HG02840 (cell line): ENCODE measurements at regions not wholly inside any gene's neighbourhood (a gene's known extent, or its start where the extent isn't known, plus 50 kb on each side); places are given as distances from the start of the nearest gene placed in this dataset.
"Not testable (repeated sequence)": the region's sequence is repeated elsewhere in the genome, so short reads cannot be mapped to it uniquely, and the experiment has no call there.

Source experiments
- ATAC-seq: cut with Tn5 transposase; IDR thresholded peaks from one replicate; pipeline ENCODE4 v1.9.1; 2021; ENCODE audit warnings: mild to moderate bottlenecking, moderate library complexity, moderate number of reproducible peaks; ENCODE audit not compliant: unreplicated experiment, low FRiP score

- ATAC-seq = no peak
Measured at GRCh38 chr2:118431586-118431985, 343.3 kb downstream of the INSIG2 start.

DNA sequence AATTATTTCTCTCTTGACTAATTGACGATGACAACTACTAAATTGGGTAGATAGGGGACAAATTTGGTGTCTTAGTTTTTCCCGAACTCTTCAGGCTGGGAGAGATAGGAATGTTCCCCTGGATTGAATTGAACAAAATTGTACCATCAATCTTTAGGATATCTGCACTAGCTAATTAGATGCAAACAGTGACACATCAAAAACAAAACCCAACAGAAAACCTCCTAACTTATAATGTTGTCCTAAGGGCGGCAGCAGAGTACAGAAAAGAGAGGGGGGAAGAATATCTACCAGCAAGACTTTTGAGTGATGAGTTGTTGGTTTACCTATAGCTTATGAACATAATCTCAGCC, 342.9 kb downstream of the INSIG2 start:
- no peak for ATAC-seq

GRCh38 chr2:118430510-118431164, 342.4 kb downstream of the INSIG2 start:
- ATAC-seq = no peak

DNA sequence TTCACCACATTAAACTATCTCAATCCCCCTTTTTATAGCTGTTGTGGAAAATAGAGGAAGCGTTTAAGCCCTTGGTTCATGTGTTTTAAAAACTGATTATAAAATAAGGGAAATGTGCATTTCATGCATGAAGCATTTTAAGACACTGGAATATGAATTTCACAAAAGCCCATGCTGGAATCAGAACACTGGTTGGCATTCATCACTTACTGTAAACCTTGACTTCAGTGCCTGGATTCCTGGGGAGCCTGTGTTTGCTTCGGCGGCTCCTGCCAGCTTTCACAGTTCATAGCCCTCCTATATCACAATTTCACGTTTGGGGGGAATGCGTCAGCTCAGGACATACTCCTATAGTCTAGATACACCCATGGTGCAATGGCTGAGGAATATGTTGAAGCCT, 336.9 kb downstream of the INSIG2 start:
- no peak for ATAC-seq

- ATAC-seq = no peak
Measured at GRCh38 chr2:118423776-118424175, 335.5 kb downstream of the INSIG2 start.

DNA sequence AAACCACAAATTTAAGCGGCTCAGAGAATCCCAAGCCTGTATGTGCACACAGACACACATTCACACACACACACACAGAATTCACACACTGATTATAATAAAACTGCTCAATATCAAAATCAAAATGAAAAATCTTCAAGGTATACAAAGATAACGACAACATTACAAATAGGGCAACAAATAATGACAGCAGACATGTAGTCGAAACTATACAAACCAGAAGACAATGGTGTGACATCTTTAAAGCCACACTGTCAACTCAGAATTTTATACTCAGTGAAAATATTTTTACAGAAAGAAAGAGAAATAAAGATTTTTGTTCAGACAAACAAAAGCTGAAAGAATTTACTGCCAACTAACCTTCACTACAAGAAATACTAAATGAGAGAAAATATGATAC, 333.4 kb downstream of the INSIG2 start:
- no peak for ATAC-seq

DNA sequence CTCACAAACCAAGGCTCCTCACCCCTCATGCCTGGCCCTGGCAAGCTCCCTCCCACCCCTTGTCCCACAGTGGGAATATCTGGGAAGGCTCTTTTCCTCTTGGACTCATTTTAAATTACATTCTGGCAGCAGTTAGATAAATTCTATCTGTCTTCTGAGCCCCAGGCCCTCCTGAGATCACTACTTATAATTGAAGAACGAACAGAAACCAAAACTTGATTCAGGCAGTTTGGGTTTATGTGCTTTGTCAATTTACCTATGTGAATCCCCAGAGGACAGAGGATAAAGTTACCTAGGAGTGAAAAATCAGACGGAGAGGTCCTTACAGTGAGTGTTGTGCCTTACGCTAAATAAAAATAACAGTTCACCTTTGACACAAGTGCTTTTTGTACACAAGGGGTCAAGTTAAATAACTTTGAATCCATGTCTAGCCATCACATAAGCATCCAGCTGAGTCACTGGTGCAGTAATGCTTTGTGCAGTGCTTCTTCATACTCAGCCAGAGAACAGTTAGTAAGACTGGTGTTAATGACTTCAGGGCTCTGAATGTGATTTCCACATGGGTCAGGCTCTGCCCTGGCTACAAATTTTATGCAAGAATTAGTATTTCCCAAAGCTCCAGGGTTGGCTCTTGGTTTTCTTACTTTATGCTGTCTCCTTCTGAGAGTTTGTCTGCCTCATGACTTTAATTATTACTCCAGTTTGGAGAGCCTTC, 329.3 kb downstream of the INSIG2 start:
- no peak for ATAC-seq

DNA sequence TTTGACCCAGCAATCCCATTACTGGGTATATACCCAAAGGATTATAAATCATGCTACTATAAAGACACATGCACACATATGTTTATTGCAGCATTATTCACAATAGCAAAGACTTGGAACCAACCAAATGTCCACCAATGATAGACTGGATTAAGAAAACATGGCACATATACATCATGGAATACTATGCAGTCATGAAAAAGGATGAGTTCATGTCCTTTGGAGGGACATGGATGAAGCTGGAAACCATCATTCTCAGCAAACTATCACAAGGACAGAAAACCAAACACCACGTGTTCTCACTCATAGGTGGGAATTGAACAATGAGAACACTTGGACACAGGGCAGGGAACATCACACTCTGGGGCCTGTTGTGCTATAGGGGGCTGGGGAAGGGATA, 326.9 kb downstream of the INSIG2 start:
- ATAC-seq = not testable (repeated sequence)

- no peak for ATAC-seq
Measured at GRCh38 chr2:118403658-118404451, 315.6 kb downstream of the INSIG2 start.

DNA sequence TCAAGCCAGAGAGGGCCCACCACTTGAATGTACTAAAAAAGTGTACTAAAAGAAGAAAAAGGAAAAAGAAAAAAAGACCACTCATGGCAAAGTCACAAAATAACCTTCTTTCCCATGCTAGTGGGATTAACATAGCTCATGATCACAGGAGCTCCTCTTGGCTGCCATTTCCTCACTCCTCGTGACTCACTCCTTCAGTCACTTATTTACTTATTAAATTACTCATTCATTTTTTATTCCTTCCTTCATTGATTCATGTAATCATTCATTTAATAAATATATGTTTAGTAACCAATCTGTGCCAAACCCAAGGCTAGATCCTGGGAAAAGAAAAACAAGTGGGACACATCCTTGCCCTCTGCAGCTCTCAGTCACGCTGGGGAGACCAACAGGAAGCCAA, 300.5 kb downstream of the INSIG2 start:
- no peak for ATAC-seq

DNA sequence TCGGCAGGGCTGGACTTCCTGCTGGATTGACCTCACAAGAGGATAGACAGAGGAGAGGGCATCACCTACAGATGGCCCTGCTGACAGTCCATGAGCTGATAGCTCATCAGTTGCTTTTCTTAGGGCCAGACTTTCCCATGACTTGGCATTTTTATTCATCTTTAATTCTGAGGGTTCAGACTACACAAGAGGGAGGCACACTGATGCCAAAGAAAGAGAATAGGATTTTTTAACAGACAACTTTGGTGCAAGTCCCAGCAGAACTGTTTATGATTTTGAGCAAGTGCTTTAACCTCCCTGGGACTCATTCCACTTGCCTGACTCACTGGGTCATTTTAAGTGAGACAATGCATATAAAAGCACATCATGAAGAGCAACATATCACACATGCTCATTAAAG, 299.2 kb downstream of the INSIG2 start:
- ATAC-seq = no peak

GRCh38 chr2:118386641-118387302, 298.5 kb downstream of the INSIG2 start:
- ATAC-seq = no peak

- ATAC-seq = no peak
Measured at GRCh38 chr2:118380915-118381653, 292.8 kb downstream of the INSIG2 start.

DNA sequence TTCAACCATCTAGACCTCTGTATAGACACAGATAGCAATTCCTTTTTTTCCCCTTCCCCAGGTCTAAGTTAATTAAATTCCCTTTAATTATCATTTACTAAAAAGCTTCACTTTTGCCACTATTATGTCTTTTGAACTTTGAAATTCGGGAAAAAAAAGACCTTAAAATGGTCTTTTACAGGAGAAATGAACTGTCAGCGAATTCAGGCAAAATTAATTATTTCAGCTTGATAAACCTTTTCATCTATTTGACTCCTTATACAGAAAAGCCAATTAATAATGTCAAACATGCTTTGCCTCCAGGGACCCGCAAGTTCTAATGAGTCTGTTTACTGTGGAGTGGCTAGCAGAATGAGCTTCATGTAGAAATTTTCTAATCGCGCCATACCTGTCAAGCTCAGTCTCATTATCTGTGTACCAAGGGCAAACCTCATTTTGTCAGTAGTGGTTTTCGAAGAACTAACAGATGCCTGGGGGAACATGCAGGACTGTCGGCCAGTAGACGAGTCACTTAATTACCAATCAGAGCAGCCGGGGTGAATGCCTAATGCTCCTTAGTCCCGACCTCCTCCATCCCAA, 287.7 kb downstream of the INSIG2 start:
- no peak for ATAC-seq

GRCh38 chr2:118374974-118375755, 286.9 kb downstream of the INSIG2 start:
- no peak for ATAC-seq

DNA sequence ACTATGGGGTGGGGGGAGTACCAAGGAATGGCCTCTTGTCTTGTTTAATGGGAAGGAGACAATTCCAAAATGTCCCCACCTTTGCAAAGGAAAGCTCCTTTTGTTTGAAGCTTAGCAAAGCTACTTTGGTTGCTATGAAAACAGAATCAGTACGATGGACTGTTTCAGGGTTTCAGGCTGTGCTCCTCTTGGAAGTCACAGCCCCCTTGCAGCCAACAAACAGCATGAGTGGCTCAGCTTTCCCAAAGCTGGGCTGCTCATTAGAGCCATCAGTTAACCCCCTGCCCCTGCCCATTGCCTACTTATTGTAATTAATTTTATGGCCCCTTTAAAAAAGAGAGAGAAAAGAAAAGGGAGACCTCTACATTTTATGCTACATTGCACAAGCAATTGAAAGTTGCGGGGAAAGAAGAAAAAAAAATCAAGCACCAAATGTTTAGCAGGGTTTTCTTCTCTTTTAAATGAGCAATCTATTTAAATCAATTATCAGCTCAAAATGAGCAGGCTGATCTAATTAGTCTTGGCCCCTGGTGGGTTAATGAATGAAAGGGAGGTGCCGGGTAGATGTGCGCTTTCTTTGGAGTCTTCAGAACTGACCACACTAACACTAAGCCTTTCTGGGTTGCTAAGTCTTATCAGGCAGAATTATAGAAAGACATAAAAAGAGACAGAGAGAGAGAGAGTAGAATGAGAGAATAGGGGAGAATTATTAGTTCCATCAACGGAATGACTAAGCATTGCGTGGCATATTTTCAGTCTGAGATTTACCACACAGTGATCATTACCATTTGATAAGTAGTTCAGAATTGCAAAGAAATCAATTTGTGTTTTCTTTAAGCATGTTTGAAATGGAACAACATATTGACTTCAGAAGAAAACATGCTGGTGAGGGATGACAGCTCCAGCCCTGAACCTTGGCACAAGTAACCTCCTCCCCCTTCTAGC, 284.9 kb downstream of the INSIG2 start:
- no peak for ATAC-seq

GRCh38 chr2:118371515-118371914, 283.2 kb downstream of the INSIG2 start:
- no peak for ATAC-seq

- ATAC-seq = not testable (repeated sequence)
Measured at GRCh38 chr2:118369521-118369920, 281.2 kb downstream of the INSIG2 start.
